ENCODE measurements at regions not wholly inside any gene's neighbourhood (a gene's known extent, or its start where the extent isn't known, plus 50 kb on each side); places are given as distances from the start of the nearest gene placed in this dataset.

DNA sequence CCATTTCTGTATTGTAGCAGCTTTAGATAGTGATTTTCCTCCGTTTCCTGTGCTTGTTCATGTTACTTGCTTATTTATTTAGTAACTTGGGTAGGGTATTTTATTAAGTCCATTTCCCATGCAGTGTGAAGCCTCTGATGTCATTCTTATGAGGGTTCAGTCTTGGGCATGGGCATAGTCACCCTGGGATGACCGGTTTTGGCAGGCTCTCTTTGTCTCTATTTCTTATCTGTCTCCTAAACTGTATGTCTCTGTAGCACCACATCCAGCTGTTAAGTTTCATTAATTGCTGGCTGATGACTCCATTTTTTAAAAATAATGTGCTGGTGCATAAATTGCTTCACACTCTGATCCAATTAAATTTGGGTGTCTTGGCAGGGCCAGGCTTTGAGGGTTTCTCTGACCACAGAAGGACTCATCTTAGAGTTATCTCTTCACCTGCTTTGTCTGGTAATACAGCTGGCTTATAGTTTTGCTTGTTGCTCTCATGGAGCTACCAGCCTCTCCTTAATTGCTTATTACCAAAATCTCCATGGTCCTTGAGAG, 173.3 kb upstream of the VLDLR start:
- TF ChIP-seq, protein P1, sequence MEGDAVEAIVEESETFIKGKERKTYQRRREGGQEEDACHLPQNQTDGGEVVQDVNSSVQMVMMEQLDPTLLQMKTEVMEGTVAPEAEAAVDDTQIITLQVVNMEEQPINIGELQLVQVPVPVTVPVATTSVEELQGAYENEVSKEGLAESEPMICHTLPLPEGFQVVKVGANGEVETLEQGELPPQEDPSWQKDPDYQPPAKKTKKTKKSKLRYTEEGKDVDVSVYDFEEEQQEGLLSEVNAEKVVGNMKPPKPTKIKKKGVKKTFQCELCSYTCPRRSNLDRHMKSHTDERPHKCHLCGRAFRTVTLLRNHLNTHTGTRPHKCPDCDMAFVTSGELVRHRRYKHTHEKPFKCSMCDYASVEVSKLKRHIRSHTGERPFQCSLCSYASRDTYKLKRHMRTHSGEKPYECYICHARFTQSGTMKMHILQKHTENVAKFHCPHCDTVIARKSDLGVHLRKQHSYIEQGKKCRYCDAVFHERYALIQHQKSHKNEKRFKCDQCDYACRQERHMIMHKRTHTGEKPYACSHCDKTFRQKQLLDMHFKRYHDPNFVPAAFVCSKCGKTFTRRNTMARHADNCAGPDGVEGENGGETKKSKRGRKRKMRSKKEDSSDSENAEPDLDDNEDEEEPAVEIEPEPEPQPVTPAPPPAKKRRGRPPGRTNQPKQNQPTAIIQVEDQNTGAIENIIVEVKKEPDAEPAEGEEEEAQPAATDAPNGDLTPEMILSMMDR (IDR thresholded peaks at IDR 0.05; ENCODE audit: borderline replicate concordance, insufficient read depth, low read depth, low read length), result no peak
- H3K4me3 ChIP-seq (ENCODE audit: low read depth, low read length), result no peak overlapping the region

DNA sequence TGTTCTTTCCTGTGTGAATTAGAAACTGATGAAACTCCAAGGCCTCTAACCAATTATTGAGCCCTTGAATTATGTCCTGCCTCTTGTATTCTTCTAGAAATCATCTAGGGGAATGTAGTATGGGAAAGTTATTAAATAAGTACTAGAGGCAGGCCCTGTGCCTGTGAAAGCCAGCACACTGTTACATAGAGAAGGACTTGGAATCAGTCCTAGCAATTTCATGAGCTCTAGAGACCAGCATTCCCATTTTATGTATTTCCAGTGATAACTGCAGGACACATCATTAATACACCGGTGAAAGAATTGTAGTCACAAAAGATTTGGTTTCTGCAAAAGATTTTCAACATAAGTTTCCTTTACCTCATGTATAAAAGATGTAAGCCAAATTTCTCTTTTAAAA, 168.5 kb upstream of the VLDLR start:
- TF ChIP-seq, protein P1 (IDR thresholded peaks at IDR 0.05; ENCODE audit: borderline replicate concordance, insufficient read depth, low read depth, low read length), result no peak
- no peak overlapping the region for H3K4me3 ChIP-seq (ENCODE audit: low read depth, low read length)

DNA sequence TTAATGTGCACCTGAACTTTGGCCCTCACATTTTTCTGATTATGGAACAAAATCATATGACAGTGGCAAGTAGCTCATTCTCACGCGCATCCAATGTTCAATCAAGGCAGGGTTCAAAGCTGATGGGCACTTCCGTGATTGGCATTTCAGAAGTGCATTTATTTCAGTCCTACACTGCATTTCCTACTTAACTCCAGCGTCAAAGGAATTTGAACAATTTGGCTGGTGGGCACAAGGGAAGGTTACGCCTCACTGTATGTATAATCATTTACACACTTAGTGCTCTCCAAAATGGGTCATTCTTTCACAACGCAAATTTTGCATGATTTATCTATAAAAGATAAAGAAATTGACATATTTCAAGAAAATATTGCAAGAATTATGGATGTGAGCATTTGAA, 167.9 kb upstream of the VLDLR start:
- TF ChIP-seq, protein P1 (IDR thresholded peaks at IDR 0.05; ENCODE audit: borderline replicate concordance, insufficient read depth, low read depth, low read length), result no peak
- no peak overlapping the region for H3K4me3 ChIP-seq (ENCODE audit: low read depth, low read length)

DNA sequence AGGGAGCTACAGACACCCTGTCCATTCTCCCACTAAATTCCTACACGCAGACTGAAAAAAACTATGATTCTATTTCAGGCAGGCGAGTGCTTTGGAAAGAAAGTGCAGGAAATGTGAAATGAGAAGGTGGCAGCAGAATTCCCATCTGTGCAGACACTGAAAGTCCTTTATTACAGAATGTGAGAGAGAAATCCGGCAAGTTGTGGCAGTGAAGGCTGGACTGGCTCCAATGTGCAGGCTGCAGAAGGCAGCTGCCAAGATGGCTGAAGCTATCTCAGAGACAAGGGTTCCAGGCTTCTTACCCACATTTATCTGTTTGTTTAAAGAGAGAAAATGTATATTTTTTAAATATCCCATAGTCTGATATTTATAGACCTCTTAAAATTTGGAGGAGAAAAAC, 161.8 kb upstream of the VLDLR start:
- TF ChIP-seq, protein P1 (IDR thresholded peaks at IDR 0.05; ENCODE audit: borderline replicate concordance, insufficient read depth, low read depth, low read length), result no peak

DNA sequence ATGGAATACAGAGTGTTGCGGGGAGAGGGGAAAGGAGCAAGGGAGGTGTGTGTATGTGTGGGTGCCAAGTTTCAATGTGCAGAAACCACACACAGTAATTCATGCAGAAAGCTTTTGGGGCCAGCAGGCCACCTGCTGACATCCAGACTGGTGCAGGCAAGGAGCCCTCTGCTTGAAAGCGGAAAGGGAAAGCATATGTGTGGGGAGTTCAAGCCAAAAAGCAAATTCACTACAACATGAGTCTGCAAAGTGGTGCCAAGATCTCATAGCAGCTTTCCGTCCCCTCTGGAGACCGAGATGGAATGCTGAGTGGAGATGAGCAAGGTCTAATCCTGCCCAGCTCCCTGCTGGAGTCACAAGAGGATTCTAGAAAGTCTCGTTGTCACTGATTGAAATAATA, 159.7 kb upstream of the VLDLR start:
- no peak overlapping the region for H3K4me3 ChIP-seq (ENCODE audit: low read depth, low read length)
- TF ChIP-seq, protein P1 (IDR thresholded peaks at IDR 0.05; ENCODE audit: borderline replicate concordance, insufficient read depth, low read depth, low read length), result no peak

More for the DNA sequence above, 161.8 kb upstream of the VLDLR start:
- no peak overlapping the region for H3K4me3 ChIP-seq (ENCODE audit: low read depth, low read length)

DNA sequence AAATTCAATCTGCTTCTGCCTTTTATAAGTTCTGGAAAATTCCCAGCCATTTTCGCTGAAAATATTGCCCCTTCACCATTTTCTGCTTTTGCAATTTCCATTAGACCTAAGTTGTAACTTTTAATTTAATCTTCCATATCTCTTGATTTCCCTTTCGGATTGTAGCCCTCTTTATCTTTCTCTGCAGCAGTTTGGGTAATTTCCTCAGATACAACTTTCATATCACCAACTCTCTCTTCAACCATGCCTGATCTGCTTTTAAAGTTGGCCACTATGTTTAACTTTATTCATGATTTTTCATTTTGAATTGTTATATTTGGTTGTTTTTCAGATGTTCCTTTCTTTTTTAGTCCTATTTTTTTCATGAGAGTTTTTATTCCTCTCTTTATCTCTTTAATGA, 157.0 kb upstream of the VLDLR start:
- TF ChIP-seq, protein P1 (IDR thresholded peaks at IDR 0.05; ENCODE audit: borderline replicate concordance, insufficient read depth, low read depth, low read length), result no peak
- no peak overlapping the region for H3K4me3 ChIP-seq (ENCODE audit: low read depth, low read length)

DNA sequence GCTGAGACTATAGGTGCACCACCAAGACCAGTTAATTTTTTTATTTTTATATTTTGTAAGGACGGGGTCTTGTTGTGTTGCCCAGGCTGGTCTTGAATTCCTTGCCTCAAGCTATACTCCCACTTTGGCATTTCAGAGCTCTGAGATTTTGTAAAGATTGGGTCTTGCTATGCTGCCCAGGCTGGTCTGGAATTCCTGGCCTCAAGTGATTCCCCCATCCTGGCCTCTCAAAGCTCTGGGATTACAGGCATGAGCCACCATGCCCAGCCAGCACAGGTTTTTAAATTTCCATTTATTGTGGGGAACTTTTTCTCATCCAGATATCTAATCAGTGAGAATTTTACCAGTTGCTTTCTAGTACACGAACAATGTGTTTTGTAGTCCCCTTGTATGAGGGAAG, 156.1 kb upstream of the VLDLR start:
- no peak overlapping the region for H3K4me3 ChIP-seq (ENCODE audit: low read depth, low read length)
- TF ChIP-seq, protein P1 (IDR thresholded peaks at IDR 0.05; ENCODE audit: borderline replicate concordance, insufficient read depth, low read depth, low read length), result no peak
